GM21381 (cell line): ENCODE measurements at regions not wholly inside any gene's neighbourhood (a gene's known extent, or its start where the extent isn't known, plus 50 kb on each side); places are given as distances from the start of the nearest gene placed in this dataset.
"Not testable (repeated sequence)": the region's sequence is repeated elsewhere in the genome, so short reads cannot be mapped to it uniquely, and the experiment has no call there.

Experiments used
- ATAC-seq: cut with Tn5 transposase; IDR thresholded peaks from one replicate; pipeline ENCODE4 v1.9.1; 2021; ENCODE audit warnings: mild to moderate bottlenecking, moderate library complexity; ENCODE audit not compliant: unreplicated experiment

DNA sequence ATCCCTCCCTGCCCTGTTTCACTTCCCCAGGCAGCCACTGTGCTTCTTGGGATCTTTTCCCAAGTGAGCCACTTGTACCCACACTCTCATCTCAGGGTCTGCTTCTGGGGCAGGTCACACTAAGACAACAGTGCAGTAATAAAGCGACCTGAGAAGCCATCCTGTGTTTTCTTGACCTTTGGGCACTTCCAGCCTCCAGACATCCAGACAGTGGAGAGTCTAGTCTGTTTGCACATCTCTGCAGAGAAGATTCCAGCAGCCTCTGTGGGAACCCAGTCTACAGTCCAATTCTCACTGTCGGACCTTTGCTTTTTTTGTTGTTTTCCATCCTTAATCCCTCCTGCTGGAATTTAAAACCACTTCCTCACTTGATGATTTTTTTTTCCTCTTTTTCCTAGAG, 50.3 kb upstream of the ATP6AP2 start:
- ATAC-seq, result no peak

DNA sequence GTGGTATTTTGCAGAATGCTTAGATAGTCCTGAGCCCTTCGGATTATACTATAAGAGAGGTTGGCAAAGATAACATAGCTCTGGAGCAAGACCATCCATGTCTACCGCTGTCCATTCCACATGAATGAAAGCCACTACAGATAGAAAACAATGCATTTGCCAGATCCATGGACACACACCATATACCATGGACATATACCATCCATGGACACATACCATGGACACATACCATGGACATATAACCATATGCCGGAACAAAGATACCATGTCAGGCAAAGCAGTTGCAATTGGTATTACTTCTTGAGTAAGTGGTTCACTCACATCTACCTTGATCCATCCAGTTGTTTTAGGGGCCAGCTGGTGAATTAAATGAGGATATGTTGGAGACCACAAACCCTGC, 53.2 kb upstream of the ATP6AP2 start:
- no peak for ATAC-seq

- ATAC-seq, result no peak
These were observed 54.4 kb upstream of the ATP6AP2 start for GRCh38 chrX:40526412-40526811.

DNA sequence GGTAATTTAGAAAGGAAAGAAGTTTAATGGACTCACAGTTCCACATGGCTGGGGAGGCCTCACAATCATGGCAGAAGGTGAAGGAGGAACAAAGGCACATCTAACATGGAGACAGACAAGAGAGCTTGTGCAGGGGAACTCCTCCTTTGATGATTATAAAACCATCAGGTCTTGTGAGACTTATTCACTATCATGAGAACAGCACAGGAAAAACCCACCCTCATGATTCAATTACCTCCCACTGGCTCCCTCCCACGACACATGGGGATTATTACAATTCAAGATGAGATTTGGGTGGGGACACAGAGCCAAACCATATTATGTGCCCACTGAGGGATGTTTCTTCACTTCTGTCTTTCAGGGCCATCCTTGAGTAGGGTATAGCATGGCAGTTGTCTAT, 54.9 kb upstream of the ATP6AP2 start:
- not testable (repeated sequence) for ATAC-seq

GRCh38 chrX:40524423-40524822, 56.3 kb upstream of the ATP6AP2 start:
- ATAC-seq, result no peak

GRCh38 chrX:40523852-40524251, 56.9 kb upstream of the ATP6AP2 start:
- no peak for ATAC-seq

- no peak for ATAC-seq
These were observed 58.8 kb upstream of the ATP6AP2 start for GRCh38 chrX:40521868-40522450.

DNA sequence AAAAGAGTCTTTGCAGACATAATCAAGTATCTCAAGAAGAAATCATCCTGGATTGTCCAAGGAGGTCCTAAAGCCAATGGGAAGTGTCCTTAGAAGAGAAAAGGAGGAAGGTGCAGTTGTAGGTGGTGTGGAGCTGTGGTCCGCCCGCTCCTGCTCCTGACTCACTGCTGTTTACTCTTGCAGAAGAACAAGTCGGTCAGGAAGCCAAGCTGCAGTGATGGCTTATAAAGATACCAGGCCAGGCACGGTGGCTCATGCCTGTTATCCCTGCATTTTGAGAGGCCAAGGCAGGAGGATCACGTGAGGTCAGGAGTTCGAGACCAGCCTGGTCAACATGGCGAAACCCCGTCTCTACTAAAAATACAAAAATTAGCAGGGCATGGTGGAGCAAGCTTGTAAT, 66.4 kb upstream of the ATP6AP2 start:
- ATAC-seq, result no peak

- ATAC-seq, result no peak
These were observed 66.9 kb upstream of the ATP6AP2 start for GRCh38 chrX:40513835-40514234.

GRCh38 chrX:40513012-40513411, 67.8 kb upstream of the ATP6AP2 start:
- ATAC-seq, result no peak

GRCh38 chrX:40511258-40511657, 69.5 kb upstream of the ATP6AP2 start:
- no peak for ATAC-seq

- no peak for ATAC-seq
These were observed 72.2 kb upstream of the ATP6AP2 start for GRCh38 chrX:40508560-40508959.

- no peak for ATAC-seq
These were observed 74.4 kb upstream of the ATP6AP2 start for GRCh38 chrX:40506201-40506985.

DNA sequence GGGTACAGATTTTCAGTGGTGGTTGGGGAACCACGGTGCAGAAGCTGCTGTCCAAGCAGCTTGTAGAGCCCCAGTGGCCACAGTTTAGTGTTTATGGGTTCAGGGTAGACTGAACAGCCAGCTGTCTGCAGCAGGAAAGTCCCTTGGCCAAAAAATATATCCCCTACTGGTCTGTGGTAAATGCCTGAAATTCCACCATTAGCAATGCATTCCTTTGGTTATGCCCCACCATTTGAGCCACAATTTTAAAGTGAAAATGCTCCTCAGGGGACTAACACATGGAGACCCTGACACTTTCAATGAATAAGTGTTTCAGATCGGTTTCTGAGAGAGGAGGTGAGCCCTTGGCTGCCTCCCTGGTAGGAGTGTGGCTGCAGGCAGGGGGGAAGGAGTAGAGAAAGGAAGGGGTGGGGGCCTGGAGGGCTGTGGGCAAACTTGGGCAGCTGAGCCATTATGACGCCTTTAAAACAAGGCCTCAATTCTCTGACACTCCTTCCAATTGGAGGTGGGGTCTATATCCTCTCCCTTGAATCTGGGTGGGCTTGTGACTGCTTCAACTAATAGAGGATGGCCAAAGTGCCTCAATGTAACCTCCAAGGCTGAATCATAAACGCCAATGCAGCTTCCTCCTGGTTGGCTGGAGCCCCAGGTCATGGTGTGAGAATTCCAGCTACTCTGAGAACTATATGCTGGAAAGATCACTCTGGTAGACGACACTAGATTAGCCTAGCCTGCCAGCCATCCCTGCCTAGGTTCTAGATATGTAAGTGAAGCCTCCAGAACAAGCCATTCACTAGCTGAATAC, 75.8 kb upstream of the ATP6AP2 start:
- no peak for ATAC-seq

GRCh38 chrX:40503094-40503493, 77.7 kb upstream of the ATP6AP2 start:
- ATAC-seq, result no peak

DNA sequence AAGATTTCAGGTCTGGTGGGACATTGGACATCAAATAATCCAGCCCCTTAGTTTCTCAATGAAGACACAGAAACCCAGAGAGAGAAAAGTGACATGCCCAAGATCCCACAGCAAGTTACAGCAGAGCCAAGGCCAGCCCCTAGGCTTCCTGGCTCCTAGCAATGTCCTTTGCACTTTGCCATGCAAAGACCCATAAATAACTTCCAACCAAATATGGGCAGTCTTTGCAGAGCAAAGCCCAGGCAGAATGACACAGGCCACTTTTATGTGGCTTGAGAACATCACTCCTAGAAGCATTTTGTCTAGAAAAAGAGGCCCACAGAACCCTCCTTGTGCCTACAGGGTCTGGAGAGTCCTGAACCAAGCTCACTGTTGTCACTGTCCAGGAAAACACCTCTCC, 78.1 kb upstream of the ATP6AP2 start:
- no peak for ATAC-seq

DNA sequence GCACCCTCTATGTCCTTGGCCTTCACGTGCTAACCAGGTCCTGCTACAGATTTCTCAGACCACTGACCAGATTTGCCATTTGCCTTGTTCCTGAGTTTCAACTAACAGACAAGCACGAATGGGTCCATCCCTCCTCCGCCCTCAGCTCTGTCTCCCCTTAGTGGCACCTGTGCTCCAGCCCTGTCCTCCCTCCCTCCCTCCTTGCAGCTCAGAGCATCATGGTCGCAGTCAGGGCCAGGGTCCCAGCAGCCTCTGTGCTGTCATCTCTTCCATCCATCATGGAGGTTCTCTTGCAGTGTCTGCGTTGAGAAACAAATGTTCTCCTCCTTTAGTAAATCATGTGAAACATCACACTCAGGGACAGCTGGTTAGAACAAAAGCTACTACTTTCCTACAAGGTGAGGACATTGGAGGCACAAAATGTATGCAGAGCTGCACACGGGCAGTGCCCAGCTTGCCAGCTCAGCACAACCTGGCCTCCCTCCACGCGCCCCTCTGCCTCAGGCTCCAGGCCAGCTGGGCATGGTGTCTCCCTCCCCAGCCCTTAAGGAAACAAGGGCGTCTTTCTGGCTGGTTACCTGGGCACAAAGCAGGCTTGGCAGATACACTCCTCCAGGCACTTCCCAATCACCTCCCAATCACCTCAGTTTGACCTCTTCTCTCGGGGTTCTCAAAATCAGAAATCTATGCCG, 79.5 kb upstream of the ATP6AP2 start:
- ATAC-seq, result no peak

DNA sequence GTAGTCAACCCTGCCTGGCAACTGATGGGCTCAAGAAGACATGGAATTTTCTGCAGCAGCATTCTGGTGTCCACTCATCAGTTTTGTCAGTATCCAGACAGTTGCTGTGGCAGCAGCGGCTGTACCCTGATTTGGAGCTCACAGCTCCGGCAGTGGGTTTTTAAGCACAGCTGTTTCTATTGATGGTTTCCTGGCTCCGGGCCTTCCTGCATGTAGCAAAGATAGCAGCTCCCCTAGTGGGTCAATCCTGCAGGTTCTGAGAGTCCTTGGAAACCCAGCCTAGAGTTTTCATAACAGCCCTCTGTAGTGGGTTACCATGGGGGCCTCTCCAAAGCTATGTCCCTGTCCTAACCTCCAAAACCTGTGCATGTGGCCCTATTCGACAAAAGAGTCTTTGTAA, 84.0 kb upstream of the ATP6AP2 start:
- ATAC-seq, result no peak

GRCh38 chrX:40495659-40496058, 85.1 kb upstream of the ATP6AP2 start:
- no peak for ATAC-seq

- no peak for ATAC-seq
These were observed 86.8 kb upstream of the ATP6AP2 start for GRCh38 chrX:40494005-40494404.

DNA sequence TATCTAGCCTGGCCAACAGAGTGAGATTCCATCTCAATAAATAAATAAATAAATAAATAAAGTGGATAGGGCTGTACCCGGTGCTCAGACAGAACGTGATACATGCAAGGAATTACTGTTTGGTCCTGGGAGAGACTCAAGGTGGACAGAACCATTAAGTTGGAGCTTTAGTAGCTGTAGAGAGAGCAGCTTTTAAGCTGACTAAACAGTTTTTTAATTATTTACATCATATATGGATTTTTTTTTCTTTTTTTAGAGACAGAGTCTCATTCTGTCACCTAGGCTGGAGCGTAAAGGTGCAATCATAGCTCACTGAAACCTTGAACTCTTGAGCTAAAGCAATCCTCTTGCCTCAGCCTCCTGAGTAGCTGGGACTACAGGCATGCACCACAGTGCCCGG, 92.5 kb upstream of the ATP6AP2 start:
- no peak for ATAC-seq
